ENCODE measurements at regions not wholly inside any gene's neighbourhood (a gene's known extent, or its start where the extent isn't known, plus 50 kb on each side); places are given as distances from the start of the nearest gene placed in this dataset.

GRCh38 chr5:136906545-136906944, 541.2 kb upstream of the TRPC7 start:
- TF ChIP-seq CTCF (IDR thresholded peaks at IDR 0.05): no peak
- no peaks in the 10 kb centered on the region for H3K36me3 ChIP-seq (ENCODE audit: control insufficient read depth, insufficient read depth, low read length)
- 54% methylated on average over 1 of the region's 1 CpG for WGBS (ENCODE audit: insufficient coverage)
- no peak for DNase-seq
- H3K27me3 ChIP-seq (ENCODE audit: control insufficient read depth, insufficient read depth, low read length): no peaks in the 10 kb centered on the region
- ATAC-seq: no peak
- no peak overlapping the region for H3K27ac ChIP-seq (ENCODE audit: low read length)
- Mint-ChIP-seq H3K4me3 (no peak overlapping the region), H3K36me3 (peaks cover 11% of the 10 kb centered on the region), H3K27ac (no peak overlapping the region), H3K27me3 (ENCODE audit: low read depth in 2 of 2) (no peaks in the 10 kb centered on the region), H3K4me1 (no peaks in the 10 kb centered on the region), H3K9me3 (peaks cover 16 to 27% of the 10 kb centered on the region in 2 donors)
- H3K9me3 ChIP-seq (ENCODE audit: control insufficient read depth, insufficient read depth, low read length): no peaks in the 10 kb centered on the region
- H3K4me1 ChIP-seq (ENCODE audit: control insufficient read depth, insufficient read depth, low read length): no peaks in the 10 kb centered on the region
- H3K4me3 ChIP-seq (ENCODE audit: low read length): no peak overlapping the region
- intact Hi-C loops (cut with micrococcal nuclease): no loop called here

- Histone ChIP-seq H3K9me3 (ENCODE audit: control insufficient read depth, insufficient read depth, low read length) (no peaks in the 10 kb centered on the region), H3K27me3 (ENCODE audit: control insufficient read depth, insufficient read depth, low read length) (no peaks in the 10 kb centered on the region), H3K36me3 (ENCODE audit: control insufficient read depth, insufficient read depth, low read length) (no peaks in the 10 kb centered on the region), H3K27ac (ENCODE audit: low read length) (no peak overlapping the region), H3K4me1 (ENCODE audit: control insufficient read depth, insufficient read depth, low read length) (no peaks in the 10 kb centered on the region), H3K4me3 (ENCODE audit: low read length) (no peak overlapping the region)
- Mint-ChIP-seq H3K27me3 (ENCODE audit: low read depth in 2 of 2) (no peaks in the 10 kb centered on the region), H3K9me3 (peaks cover 19 to 32% of the 10 kb centered on the region in 2 donors), H3K27ac (no peak overlapping the region), H3K36me3 (peaks cover 11% of the 10 kb centered on the region), H3K4me1 (no peaks in the 10 kb centered on the region), H3K4me3 (no peak overlapping the region)
- TF ChIP-seq CTCF (IDR thresholded peaks at IDR 0.05): no peak
- ATAC-seq: no peak
- DNase-seq: no peak
- intact Hi-C loops (cut with micrococcal nuclease): no loop called here
Measured at GRCh38 chr5:136905571-136905970, 540.2 kb upstream of the TRPC7 start.

DNA sequence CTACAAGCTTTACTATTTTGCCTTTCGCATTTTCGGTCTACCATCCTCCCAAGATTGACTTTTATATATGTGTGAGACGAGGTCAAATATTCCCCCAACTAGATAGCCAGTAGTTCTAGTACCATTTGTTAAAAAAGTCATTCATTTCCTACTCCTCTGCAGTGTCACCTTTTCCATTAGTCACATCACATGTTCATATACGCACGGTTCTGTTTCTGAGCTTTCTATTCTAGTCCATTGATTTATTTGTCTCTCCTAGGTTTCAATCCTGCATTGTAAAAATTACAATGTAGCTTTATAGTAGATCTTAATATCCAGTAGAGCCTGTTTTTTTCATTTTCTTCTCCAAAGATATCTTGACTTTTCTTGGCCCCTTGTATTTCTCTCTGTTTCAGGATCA, 528.7 kb upstream of the TRPC7 start:
- Mint-ChIP-seq H3K9me3 (peaks cover 2 to 14% of the 10 kb centered on the region in 2 donors), H3K27me3 (ENCODE audit: low read depth in 2 of 2) (no peaks in the 10 kb centered on the region), H3K27ac (no peak overlapping the region), H3K36me3 (no peaks in the 10 kb centered on the region), H3K4me1 (no peaks in the 10 kb centered on the region), H3K4me3 (no peak overlapping the region)
- H3K4me3 ChIP-seq (ENCODE audit: low read length): no peak overlapping the region
- WGBS (ENCODE audit: insufficient coverage): 48% methylated on average over 3 of the region's 5 CpGs
- no peaks in the 10 kb centered on the region for H3K27me3 ChIP-seq (ENCODE audit: control insufficient read depth, insufficient read depth, low read length)
- no peak for TF ChIP-seq CTCF (IDR thresholded peaks at IDR 0.05)
- intact Hi-C loops (cut with micrococcal nuclease): no loop called here
- no peaks in the 10 kb centered on the region for H3K9me3 ChIP-seq (ENCODE audit: control insufficient read depth, insufficient read depth, low read length)
- H3K36me3 ChIP-seq (ENCODE audit: control insufficient read depth, insufficient read depth, low read length): no peaks in the 10 kb centered on the region
- no peak for DNase-seq
- ATAC-seq: no peak
- H3K27ac ChIP-seq (ENCODE audit: low read length): no peak overlapping the region
- no peaks in the 10 kb centered on the region for H3K4me1 ChIP-seq (ENCODE audit: control insufficient read depth, insufficient read depth, low read length)

DNA sequence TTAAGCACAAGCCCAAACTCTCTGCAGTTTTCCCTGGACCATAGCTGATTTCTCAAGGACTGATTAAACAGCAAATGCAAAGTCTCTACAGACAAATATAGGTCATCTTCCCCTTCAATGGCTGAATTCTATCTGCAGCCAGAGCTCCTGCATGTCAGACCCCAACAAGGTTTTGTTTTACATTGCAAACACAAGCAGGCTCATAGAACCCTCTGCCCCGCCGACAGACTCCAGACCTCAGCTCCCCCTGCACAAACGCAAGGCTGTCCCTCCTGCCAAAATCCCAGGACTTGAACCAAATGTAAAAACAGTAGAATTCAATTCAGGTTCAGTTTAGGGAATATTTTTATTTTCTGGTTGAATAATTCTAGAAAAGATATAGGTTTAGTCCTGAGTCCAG, 526.7 kb upstream of the TRPC7 start:
- H3K4me1 ChIP-seq (ENCODE audit: control insufficient read depth, insufficient read depth, low read length): no peaks in the 10 kb centered on the region
- Mint-ChIP-seq H3K9me3 (peaks cover 4 to 8% of the 10 kb centered on the region in 2 donors), H3K4me3 (no peak overlapping the region), H3K36me3 (no peaks in the 10 kb centered on the region), H3K4me1 (no peaks in the 10 kb centered on the region), H3K27me3 (ENCODE audit: low read depth in 2 of 2) (no peaks in the 10 kb centered on the region), H3K27ac (no peak overlapping the region)
- H3K9me3 ChIP-seq (ENCODE audit: control insufficient read depth, insufficient read depth, low read length): no peaks in the 10 kb centered on the region
- H3K36me3 ChIP-seq (ENCODE audit: control insufficient read depth, insufficient read depth, low read length): no peaks in the 10 kb centered on the region
- no peaks in the 10 kb centered on the region for H3K27me3 ChIP-seq (ENCODE audit: control insufficient read depth, insufficient read depth, low read length)
- intact Hi-C loops (cut with micrococcal nuclease): no loop called here
- DNase-seq (no peak), ATAC-seq (no peak)
- H3K27ac ChIP-seq (ENCODE audit: low read length): no peak overlapping the region
- 71% methylated on average over 3 of the region's 3 CpGs for WGBS (ENCODE audit: insufficient coverage)
- H3K4me3 ChIP-seq (ENCODE audit: low read length): no peak overlapping the region
- TF ChIP-seq CTCF (IDR thresholded peaks at IDR 0.05): no peak

All from natural killer cell (primary cell).